ENCODE measurements at regions not wholly inside any gene's neighbourhood (a gene's known extent, or its start where the extent isn't known, plus 50 kb on each side); places are given as distances from the start of the nearest gene placed in this dataset.

- Histone ChIP-seq H3K27me3 (ENCODE audit: insufficient read depth, low read depth, severe bottlenecking) (no peaks in the 10 kb centered on the region), H3K36me3 (no peaks in the 10 kb centered on the region), H3K4me3 (ENCODE audit: low read depth, low read length) (no peak overlapping the region), H3K9me3 (ENCODE audit: severe bottlenecking) (no peaks in the 10 kb centered on the region), H3K27ac (no peak overlapping the region)
- no peak for TF ChIP-seq CTCF (IDR thresholded peaks at IDR 0.05; ENCODE audit: low read depth, low read length)
- no peak for DNase-seq
These were observed 465.2 kb downstream of the MDFIC start for GRCh38 chr7:115387137-115387536.

- DNase-seq, result no peak
- H3K27me3 ChIP-seq (ENCODE audit: insufficient read depth, low read depth, severe bottlenecking), result no peaks in the 10 kb centered on the region
- no peak overlapping the region for H3K4me3 ChIP-seq (ENCODE audit: low read depth, low read length)
- H3K36me3 ChIP-seq, result no peaks in the 10 kb centered on the region
- TF ChIP-seq CTCF (IDR thresholded peaks at IDR 0.05; ENCODE audit: low read depth, low read length), result no peak
- no peak overlapping the region for H3K27ac ChIP-seq
- no peaks in the 10 kb centered on the region for H3K9me3 ChIP-seq (ENCODE audit: severe bottlenecking)
These were observed 457.4 kb downstream of the MDFIC start for GRCh38 chr7:115379321-115379720.

- Histone ChIP-seq H3K36me3 (no peaks in the 10 kb centered on the region), H3K9me3 (ENCODE audit: severe bottlenecking) (no peaks in the 10 kb centered on the region), H3K27me3 (ENCODE audit: insufficient read depth, low read depth, severe bottlenecking) (no peaks in the 10 kb centered on the region), H3K27ac (no peak overlapping the region), H3K4me3 (ENCODE audit: low read depth, low read length) (no peak overlapping the region)
- DNase-seq, result no peak
- TF ChIP-seq CTCF (IDR thresholded peaks at IDR 0.05; ENCODE audit: low read depth, low read length), result no peak
These were observed 447.1 kb downstream of the MDFIC start for GRCh38 chr7:115368998-115369397.

GRCh38 chr7:115363916-115364315, 442.0 kb downstream of the MDFIC start:
- no peaks in the 10 kb centered on the region for H3K27me3 ChIP-seq (ENCODE audit: insufficient read depth, low read depth, severe bottlenecking)
- no peaks in the 10 kb centered on the region for H3K9me3 ChIP-seq (ENCODE audit: severe bottlenecking)
- DNase-seq, result no peak
- no peak overlapping the region for H3K4me3 ChIP-seq (ENCODE audit: low read depth, low read length)
- H3K36me3 ChIP-seq, result no peaks in the 10 kb centered on the region
- no peak overlapping the region for H3K27ac ChIP-seq
- no peak for TF ChIP-seq CTCF (IDR thresholded peaks at IDR 0.05; ENCODE audit: low read depth, low read length)

GRCh38 chr7:115359955-115360354, 438.1 kb downstream of the MDFIC start:
- Histone ChIP-seq H3K27ac (no peak overlapping the region), H3K4me3 (ENCODE audit: low read depth, low read length) (no peak overlapping the region), H3K9me3 (ENCODE audit: severe bottlenecking) (no peaks in the 10 kb centered on the region), H3K36me3 (no peaks in the 10 kb centered on the region), H3K27me3 (ENCODE audit: insufficient read depth, low read depth, severe bottlenecking) (no peaks in the 10 kb centered on the region)
- DNase-seq, result no peak
- no peak for TF ChIP-seq CTCF (IDR thresholded peaks at IDR 0.05; ENCODE audit: low read depth, low read length)

- Histone ChIP-seq H3K4me3 (ENCODE audit: low read depth, low read length) (no peak overlapping the region), H3K36me3 (no peaks in the 10 kb centered on the region), H3K27me3 (ENCODE audit: insufficient read depth, low read depth, severe bottlenecking) (no peaks in the 10 kb centered on the region), H3K27ac (no peak overlapping the region), H3K9me3 (ENCODE audit: severe bottlenecking) (no peaks in the 10 kb centered on the region)
- no peak for TF ChIP-seq CTCF (IDR thresholded peaks at IDR 0.05; ENCODE audit: low read depth, low read length)
- no peak for DNase-seq
These were observed 437.2 kb downstream of the MDFIC start for GRCh38 chr7:115359119-115359518.

Data from WERI-Rb-1 (cell line).